Right forelimb (tissue), 1 donor: ENCODE measurements at regions not wholly inside any gene's neighbourhood (a gene's known extent, or its start where the extent isn't known, plus 50 kb on each side); places are given as distances from the start of the nearest gene placed in this dataset.

Experiments
- DNase-seq: peaks from one replicate; pipeline ENCODE4 v3.0.0-alpha.2; 2018

- DNase-seq: no peak
Measured at GRCh38 chr1:2890221-2890850, 88.8 kb upstream of the TTC34 start.

- DNase-seq: no peak
Measured at GRCh38 chr1:2891923-2892448, 90.5 kb upstream of the TTC34 start.

- DNase-seq: no peak
Measured at GRCh38 chr1:2893473-2894120, 92.1 kb upstream of the TTC34 start.

- DNase-seq: no peak
Measured at GRCh38 chr1:2894381-2895041, 93.0 kb upstream of the TTC34 start.

GRCh38 chr1:2896824-2897223 lies 95.3 kb upstream of the TTC34 start:
- DNase-seq: no peak

- no peak for DNase-seq
Measured at GRCh38 chr1:2903226-2903625, 101.7 kb upstream of the TTC34 start.

GRCh38 chr1:2904191-2904590 lies 102.7 kb upstream of the TTC34 start:
- no peak for DNase-seq

GRCh38 chr1:2905356-2905755 lies 103.9 kb upstream of the TTC34 start:
- DNase-seq: no peak

GRCh38 chr1:2906085-2906484 lies 104.6 kb upstream of the TTC34 start:
- DNase-seq: no peak

GRCh38 chr1:2906620-2907019 lies 105.1 kb upstream of the TTC34 start:
- no peak for DNase-seq

GRCh38 chr1:2907051-2907450 lies 105.6 kb upstream of the TTC34 start:
- no peak for DNase-seq

- DNase-seq: no peak
Measured at GRCh38 chr1:2908081-2908480, 106.6 kb upstream of the TTC34 start.

- no peak for DNase-seq
Measured at GRCh38 chr1:2908561-2908960, 107.1 kb upstream of the TTC34 start.

GRCh38 chr1:2909797-2910196 lies 108.3 kb upstream of the TTC34 start:
- no peak for DNase-seq

- no peak for DNase-seq
Measured at GRCh38 chr1:2910211-2910610, 108.7 kb upstream of the TTC34 start.

- no peak for DNase-seq
Measured at GRCh38 chr1:2911421-2912178, 109.7 kb upstream of the ACTRT2 start.

- DNase-seq: no peak
Measured at GRCh38 chr1:2912424-2913061, 108.7 kb upstream of the ACTRT2 start.

GRCh38 chr1:2913091-2913490 lies 108.2 kb upstream of the ACTRT2 start:
- DNase-seq: no peak

- DNase-seq: no peak
Measured at GRCh38 chr1:2914702-2915101, 106.6 kb upstream of the ACTRT2 start.

GRCh38 chr1:2916153-2916552 lies 105.1 kb upstream of the ACTRT2 start:
- no peak for DNase-seq

GRCh38 chr1:2916706-2917105 lies 104.6 kb upstream of the ACTRT2 start:
- DNase-seq: no peak

GRCh38 chr1:2917284-2917683 lies 104.0 kb upstream of the ACTRT2 start:
- no peak for DNase-seq

- no peak for DNase-seq
Measured at GRCh38 chr1:2918441-2918840, 102.8 kb upstream of the ACTRT2 start.
